SJCRH30 (cell line): ENCODE measurements at regions not wholly inside any gene's neighbourhood (a gene's known extent, or its start where the extent isn't known, plus 50 kb on each side); places are given as distances from the start of the nearest gene placed in this dataset.
"Not testable (repeated sequence)": the region's sequence is repeated elsewhere in the genome, so short reads cannot be mapped to it uniquely, and the experiment has no call there.

Source experiments
- DNase-seq, 2 experiments: peaks; one replicate each; pipeline ENCODE4 v3.0.0-alpha.2; 2015 to 2020
- H3K27ac ChIP-seq: fragments of 250-450 bp; sonication (Bioruptor Pico); 2 replicates; pipeline ENCODE4 v1.5.1; 2020; ENCODE audit warnings: mild to moderate bottlenecking, moderate library complexity
- H3K27me3 ChIP-seq: fragments of 250-450 bp; sonication (Bioruptor Pico); 2 replicates; pipeline ENCODE4 v1.5.1; 2020; ENCODE audit warnings: mild to moderate bottlenecking, moderate library complexity
- H3K36me3 ChIP-seq: fragments of 250-450 bp; sonication (Bioruptor Pico); 2 replicates; pipeline ENCODE4 v1.5.1; 2020; ENCODE audit warnings: mild to moderate bottlenecking, moderate library complexity
- H3K4me1 ChIP-seq: fragments of 250-450 bp; sonication (Bioruptor Pico); 2 replicates; pipeline ENCODE4 v1.5.1; 2020; ENCODE audit warnings: mild to moderate bottlenecking, moderate library complexity
- H3K4me3 ChIP-seq: fragments of 250-450 bp; sonication (Bioruptor Pico); 2 replicates; pipeline ENCODE4 v1.5.1; 2020; ENCODE audit warnings: mild to moderate bottlenecking, moderate library complexity
- H3K9me3 ChIP-seq: fragments of 250-450 bp; sonication (Bioruptor Pico); replicated peaks from 2 replicates; pipeline ENCODE4 v1.5.1; 2020; ENCODE audit warnings: mild to moderate bottlenecking, moderate library complexity

GRCh38 chr14:103279142-103280025 is 54.7 kb upstream of the EIF5 start:
- Histone ChIP-seq H3K27ac (no peak overlapping the region), H3K4me3 (no peak overlapping the region), H3K4me1 (no peaks in the 10 kb centered on the region), H3K27me3 (no peaks in the 10 kb centered on the region), H3K36me3 (no peaks in the 10 kb centered on the region), H3K9me3 (no peaks in the 10 kb centered on the region)
- no peak for DNase-seq

- DNase-seq, result no peak
- H3K4me1 ChIP-seq, result no peaks in the 10 kb centered on the region
- H3K36me3 ChIP-seq, result no peaks in the 10 kb centered on the region
- no peak overlapping the region for H3K4me3 ChIP-seq
- H3K27me3 ChIP-seq, result no peaks in the 10 kb centered on the region
- no peak overlapping the region for H3K27ac ChIP-seq
- H3K9me3 ChIP-seq, result no peaks in the 10 kb centered on the region
These were observed 53.6 kb upstream of the EIF5 start for GRCh38 chr14:103280278-103280928.

GRCh38 chr14:103281496-103282231 is 52.4 kb upstream of the EIF5 start:
- Histone ChIP-seq H3K4me1 (no peaks in the 10 kb centered on the region), H3K27ac (no peak overlapping the region), H3K36me3 (no peaks in the 10 kb centered on the region), H3K9me3 (no peaks in the 10 kb centered on the region), H3K4me3 (no peak overlapping the region), H3K27me3 (no peaks in the 10 kb centered on the region)
- DNase-seq, result peak; percentile 54 to 62

- H3K27me3 ChIP-seq, H3K36me3 ChIP-seq, H3K9me3 ChIP-seq, H3K4me1 ChIP-seq, H3K4me3 ChIP-seq, H3K27ac ChIP-seq, DNase-seq: not testable (repeated sequence)
These were observed 51.7 kb upstream of the EIF5 start for GRCh38 chr14:103282309-103282708.

GRCh38 chr14:103282932-103283331 is 51.1 kb upstream of the EIF5 start:
- H3K36me3 ChIP-seq, result no peaks in the 10 kb centered on the region
- no peak overlapping the region for H3K27ac ChIP-seq
- DNase-seq, result no peak
- no peaks in the 10 kb centered on the region for H3K9me3 ChIP-seq
- no peaks in the 10 kb centered on the region for H3K4me1 ChIP-seq
- no peaks in the 10 kb centered on the region for H3K27me3 ChIP-seq
- H3K4me3 ChIP-seq, result no peak overlapping the region

- Histone ChIP-seq H3K27ac (no peak overlapping the region), H3K9me3 (no peaks in the 10 kb centered on the region), H3K4me3 (no peak overlapping the region), H3K36me3 (no peaks in the 10 kb centered on the region), H3K4me1 (no peaks in the 10 kb centered on the region), H3K27me3 (no peaks in the 10 kb centered on the region)
- DNase-seq, result no peak
These were observed 50.1 kb upstream of the EIF5 start for GRCh38 chr14:103283916-103284315.
